Mesothelial cell of epicardium (in vitro differentiated cells): ENCODE measurements at regions not wholly inside any gene's neighbourhood (a gene's known extent, or its start where the extent isn't known, plus 50 kb on each side); places are given as distances from the start of the nearest gene placed in this dataset.
"Not testable (repeated sequence)": the region's sequence is repeated elsewhere in the genome, so short reads cannot be mapped to it uniquely, and the experiment has no call there.

Experiments used
- DNase-seq, 2 experiments: peaks; one replicate each; pipeline ENCODE4 v3.0.0; 2021; ENCODE audit warnings: low spot score in 2 of 2; ENCODE audit not compliant: unreplicated experiment in 2 of 2
- H3K27ac Mint-ChIP-seq: 2 replicates; pipeline ENCODE4 v1.8.0; 2021; ENCODE audit warnings: mixed read lengths
- H3K27me3 Mint-ChIP-seq: 2 replicates; pipeline ENCODE4 v1.8.0; 2021; ENCODE audit warnings: low read depth, mixed read lengths
- H3K36me3 Mint-ChIP-seq: 2 replicates; pipeline ENCODE4 v1.8.0; 2021; ENCODE audit warnings: mixed read lengths
- H3K4me1 Mint-ChIP-seq: 2 replicates; pipeline ENCODE4 v1.8.0; 2021; ENCODE audit warnings: mixed read lengths
- H3K4me3 Mint-ChIP-seq: 2 replicates; pipeline ENCODE4 v1.8.0; 2021; ENCODE audit warnings: mild to moderate bottlenecking, moderate library complexity, mixed read lengths
- H3K9me3 Mint-ChIP-seq: 2 replicates; pipeline ENCODE4 v1.8.0; 2021; ENCODE audit warnings: mixed read lengths

DNA sequence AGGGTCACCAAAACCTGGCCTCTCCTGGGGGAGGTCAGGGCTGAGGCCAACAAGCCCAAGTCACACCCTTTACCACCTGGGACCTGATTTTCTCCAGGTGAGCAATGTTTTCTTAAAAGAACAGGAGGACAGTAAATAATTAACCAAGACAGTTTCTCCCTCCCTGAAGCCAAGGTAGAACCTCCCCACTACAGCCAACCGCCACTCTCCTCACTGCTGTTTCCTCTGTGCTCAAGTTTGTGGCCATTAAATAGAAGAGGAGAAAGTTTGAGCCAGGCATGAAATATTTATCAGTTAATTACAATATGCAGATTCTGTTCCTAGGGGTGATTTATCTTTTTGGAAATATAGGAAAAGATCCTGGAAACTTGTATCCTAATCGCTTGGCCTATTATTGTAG is 150.6 kb upstream of the ANKRD20A1 start:
- not testable (repeated sequence) for H3K27me3 Mint-ChIP-seq, H3K36me3 Mint-ChIP-seq, H3K4me3 Mint-ChIP-seq, H3K9me3 Mint-ChIP-seq, DNase-seq, H3K27ac Mint-ChIP-seq, H3K4me1 Mint-ChIP-seq

DNA sequence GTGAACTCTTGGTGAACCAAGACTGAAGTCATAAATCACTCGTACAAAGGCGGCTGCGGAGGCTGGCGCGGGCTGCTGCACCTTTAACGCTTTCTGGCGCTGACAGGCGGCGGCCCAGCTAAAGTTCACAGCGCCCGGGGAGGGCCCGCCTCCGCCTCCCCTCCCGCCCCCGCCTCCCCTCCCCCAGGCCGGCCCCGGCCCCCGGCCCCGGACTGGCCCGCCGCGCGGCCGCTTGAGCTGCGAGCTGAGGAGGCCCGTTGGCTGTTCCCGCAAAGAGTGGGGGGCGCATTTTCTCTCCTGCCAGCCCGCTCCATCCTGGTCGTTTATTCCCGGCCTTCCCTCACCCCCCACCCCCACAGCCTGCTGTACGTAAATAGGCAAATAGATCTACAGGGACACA is 147.3 kb upstream of the ANKRD20A1 start:
- H3K36me3 Mint-ChIP-seq, H3K9me3 Mint-ChIP-seq, H3K4me1 Mint-ChIP-seq, H3K27ac Mint-ChIP-seq, H3K4me3 Mint-ChIP-seq, H3K27me3 Mint-ChIP-seq: not testable (repeated sequence)
- peak; percentile 8 to 36 for DNase-seq

DNA sequence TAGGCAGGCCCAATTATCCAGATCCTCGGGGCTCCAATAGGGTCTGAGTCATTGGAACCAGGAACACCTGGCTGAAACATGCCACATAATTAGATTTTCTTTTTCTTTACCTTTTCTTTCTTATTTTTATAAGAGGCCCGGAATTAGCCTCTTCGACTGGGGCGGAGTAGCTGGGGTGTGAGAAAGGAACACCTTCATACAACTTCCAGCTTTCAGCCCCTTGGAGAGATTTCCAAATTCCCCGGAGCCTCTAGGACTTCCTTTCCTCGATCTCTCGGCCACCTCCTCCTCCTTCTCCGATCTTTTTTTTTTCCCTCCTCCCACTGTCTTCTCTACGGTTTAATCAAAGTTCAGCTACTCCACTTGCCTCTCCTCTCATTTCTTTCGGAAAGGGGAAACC is 146.8 kb upstream of the ANKRD20A1 start:
- not testable (repeated sequence) for H3K27me3 Mint-ChIP-seq, H3K9me3 Mint-ChIP-seq, H3K4me1 Mint-ChIP-seq, H3K36me3 Mint-ChIP-seq
- Mint-ChIP-seq H3K27ac (peak overlapping the region; percentile 96), H3K4me3 (peak overlapping the region; percentile 57)
- DNase-seq = peak; percentile 18 to 63

DNA sequence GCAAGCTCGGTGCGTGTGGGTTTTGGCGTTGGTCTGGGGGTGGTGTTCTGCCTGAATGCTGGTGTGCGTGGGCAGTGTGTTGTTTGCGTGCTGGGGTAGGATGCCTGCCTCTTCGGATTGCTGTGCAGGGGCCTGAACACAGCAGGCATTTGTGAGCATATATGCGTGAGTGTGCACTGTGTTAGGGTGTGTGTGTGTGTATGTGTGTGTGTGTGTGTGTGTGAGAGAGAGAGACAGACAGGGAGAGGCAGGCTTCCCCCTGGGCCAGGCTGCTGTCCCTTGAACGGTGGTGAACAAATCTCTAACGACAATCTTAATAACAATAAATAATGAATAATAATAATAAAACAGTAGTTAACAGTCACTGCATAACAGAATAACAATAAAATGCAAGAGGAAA is 145.8 kb upstream of the ANKRD20A1 start:
- not testable (repeated sequence) for H3K27me3 Mint-ChIP-seq, H3K4me1 Mint-ChIP-seq, DNase-seq, H3K36me3 Mint-ChIP-seq, H3K9me3 Mint-ChIP-seq
- H3K4me3 Mint-ChIP-seq = peak overlapping the region; percentile 24
- peak overlapping the region; percentile 88 for H3K27ac Mint-ChIP-seq

DNA sequence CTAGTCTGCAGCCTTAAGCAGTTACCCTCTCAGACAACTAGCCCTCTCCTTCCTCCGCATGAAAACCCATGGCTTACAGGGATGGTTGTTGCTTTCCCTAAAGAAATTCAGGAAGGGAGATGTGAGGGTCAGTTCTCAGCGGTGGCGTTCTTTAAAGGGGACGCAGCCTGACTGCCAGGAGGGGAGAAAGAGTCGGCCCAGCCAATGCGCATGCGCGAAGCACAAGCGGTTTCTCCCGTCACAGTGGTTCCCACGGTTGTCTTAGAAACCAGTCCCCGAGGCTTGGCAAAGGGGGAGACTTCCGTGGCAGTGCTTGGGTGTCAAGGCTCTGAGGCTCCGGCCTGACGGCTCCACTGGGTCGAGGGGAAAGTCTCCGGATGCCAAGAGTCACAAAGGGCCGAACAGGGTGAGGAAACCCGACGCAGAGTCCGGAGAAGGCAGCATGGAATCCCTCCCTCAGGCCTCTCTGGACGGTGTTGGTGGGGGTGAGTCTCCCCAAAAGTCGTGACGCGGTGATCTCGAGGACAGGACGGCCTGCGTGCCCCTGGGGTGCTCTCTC is 140.8 kb upstream of the ANKRD20A1 start:
- H3K9me3 Mint-ChIP-seq, DNase-seq, H3K27ac Mint-ChIP-seq, H3K36me3 Mint-ChIP-seq, H3K27me3 Mint-ChIP-seq, H3K4me1 Mint-ChIP-seq, H3K4me3 Mint-ChIP-seq: not testable (repeated sequence)

DNA sequence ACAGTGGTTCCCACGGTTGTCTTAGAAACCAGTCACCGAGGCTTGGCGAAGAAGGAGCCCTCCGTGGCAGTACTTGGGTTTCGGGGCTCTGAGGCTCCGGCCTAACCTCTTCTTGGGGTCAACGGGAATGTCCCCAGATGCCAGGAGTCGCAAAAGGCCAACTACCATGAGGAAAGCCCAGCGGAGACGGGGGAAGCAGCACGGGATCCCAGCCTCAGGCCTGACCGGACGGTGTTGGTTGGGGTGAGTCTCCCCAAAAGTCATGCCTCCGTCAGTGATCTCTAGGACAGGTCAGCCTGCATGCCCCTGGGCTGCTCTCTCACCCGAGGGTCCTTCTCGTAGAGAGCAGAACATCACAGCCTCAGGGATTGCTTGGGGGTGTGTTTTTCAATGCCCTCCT is 138.2 kb upstream of the ANKRD20A1 start:
- H3K27me3 Mint-ChIP-seq, DNase-seq: not testable (repeated sequence)

DNA sequence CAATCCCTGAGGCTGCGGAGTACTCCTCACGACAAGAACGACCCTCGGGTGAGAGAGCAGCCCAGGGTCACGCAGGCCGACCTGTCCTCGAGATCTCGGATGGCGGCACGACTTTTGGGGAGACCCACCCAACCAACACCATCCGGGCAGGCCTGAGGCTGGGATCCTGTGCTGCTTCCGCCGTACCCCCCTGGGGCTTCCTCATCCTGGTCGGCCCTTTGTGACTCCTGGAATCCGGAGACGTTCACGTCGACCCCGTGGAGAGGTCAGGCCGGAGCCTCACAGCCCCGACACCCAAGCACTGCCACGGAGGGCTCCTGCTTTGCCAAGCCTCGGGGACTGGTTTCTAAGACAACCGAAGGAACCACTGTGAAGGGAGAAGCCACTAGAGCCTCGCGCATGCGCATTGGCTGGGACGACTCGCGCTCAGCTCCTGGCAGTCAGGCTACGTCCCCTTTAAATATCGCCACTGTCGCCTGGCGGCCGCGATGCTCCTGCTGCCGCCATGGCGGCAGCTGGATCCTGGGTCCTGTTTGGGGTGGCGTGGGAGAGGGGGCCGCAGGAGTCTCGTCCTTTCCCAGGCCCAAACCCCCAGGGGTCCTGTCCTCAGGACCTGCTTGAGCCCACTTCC is 136.2 kb upstream of the ANKRD20A1 start:
- not testable (repeated sequence) for H3K27me3 Mint-ChIP-seq, H3K4me3 Mint-ChIP-seq, DNase-seq, H3K9me3 Mint-ChIP-seq, H3K36me3 Mint-ChIP-seq, H3K27ac Mint-ChIP-seq, H3K4me1 Mint-ChIP-seq

More for the DNA sequence above, 138.2 kb upstream of the ANKRD20A1 start:
- not testable (repeated sequence) for H3K36me3 Mint-ChIP-seq, H3K4me1 Mint-ChIP-seq, H3K27ac Mint-ChIP-seq, H3K4me3 Mint-ChIP-seq, H3K9me3 Mint-ChIP-seq

DNA sequence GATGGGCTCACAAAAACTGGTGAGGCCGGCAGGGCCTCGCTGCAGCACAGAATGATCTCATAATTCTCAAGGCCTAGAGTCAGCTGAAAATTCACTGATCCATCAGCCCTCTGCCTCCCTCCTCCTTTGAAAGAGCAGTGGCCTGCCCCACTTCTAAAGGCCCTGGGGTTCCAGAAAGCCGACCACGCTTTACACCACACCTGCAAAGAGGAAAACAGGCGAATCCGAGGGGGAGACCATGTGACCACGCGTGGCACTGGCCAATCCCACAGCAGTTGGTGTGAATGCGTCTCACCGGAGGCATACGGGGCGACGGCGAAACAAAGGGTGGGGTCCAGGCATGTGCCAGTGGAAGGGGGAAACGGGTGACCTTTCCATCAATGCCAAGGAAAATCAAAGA is 135.5 kb upstream of the ANKRD20A1 start:
- not testable (repeated sequence) for H3K9me3 Mint-ChIP-seq, H3K4me1 Mint-ChIP-seq, H3K36me3 Mint-ChIP-seq, H3K27me3 Mint-ChIP-seq
- Mint-ChIP-seq H3K4me3 (peak overlapping the region; percentile 72), H3K27ac (peak overlapping the region; percentile 89)
- DNase-seq = peak in 1 of 2 experiments; percentile 41

DNA sequence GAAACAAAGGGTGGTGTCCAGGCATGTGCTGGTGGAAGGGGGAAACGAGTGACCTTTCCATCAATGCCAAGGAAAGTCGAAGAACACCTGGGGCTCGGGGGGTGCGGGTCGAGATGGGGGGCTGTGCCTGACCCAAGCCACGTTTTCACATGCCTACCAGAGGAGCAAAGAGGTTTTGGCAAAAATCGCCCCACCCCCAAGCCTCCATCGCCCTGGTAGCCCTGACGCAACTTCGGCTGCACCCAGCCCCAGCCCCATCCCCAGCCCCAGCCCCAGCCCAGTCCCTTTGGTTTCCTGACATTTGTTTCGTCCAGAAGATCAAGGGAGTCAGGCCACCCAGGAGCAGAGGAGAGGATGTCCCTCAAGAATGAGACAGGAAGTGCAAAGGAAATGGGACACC is 133.8 kb upstream of the ANKRD20A1 start:
- DNase-seq = peak in 1 of 2 experiments; percentile 37
- H3K27ac Mint-ChIP-seq, H3K36me3 Mint-ChIP-seq, H3K4me1 Mint-ChIP-seq, H3K4me3 Mint-ChIP-seq, H3K27me3 Mint-ChIP-seq, H3K9me3 Mint-ChIP-seq: not testable (repeated sequence)

DNA sequence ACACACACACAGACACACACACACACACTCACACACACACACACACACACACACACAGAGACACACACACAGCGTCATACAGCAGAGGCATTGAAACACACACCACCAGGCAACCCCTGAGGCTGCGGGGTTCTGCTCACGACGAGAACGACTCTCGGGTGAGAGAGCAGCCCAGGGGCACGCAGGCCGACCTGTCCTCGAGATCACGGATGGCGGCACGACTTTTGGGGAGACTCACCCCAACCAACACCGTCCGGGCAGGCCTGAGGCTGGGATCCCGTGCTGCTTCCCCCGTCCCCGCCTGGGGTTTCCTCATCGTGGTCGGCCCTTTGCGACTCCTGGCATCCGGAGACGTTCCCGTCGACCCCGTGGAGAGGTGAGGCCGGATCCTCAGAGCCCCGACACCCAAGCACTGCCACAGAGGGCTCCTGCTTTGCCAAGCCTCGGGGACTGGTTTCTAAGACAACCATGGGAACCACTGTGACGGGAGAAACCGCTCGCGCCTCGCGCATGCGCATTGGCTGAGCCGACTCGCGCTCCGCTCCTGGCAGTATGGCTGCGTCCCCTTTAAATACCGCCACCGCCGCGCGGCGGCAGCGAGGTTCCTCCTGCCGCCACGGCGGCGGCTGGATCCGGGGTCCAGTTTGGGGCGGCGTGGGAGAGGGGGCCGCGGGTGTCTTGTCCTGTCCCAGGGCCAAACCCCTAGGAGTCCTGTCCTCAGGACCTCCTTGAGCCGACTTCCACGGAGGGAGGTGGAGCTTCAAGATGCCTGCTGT is 132.3 kb upstream of the ANKRD20A1 start:
- not testable (repeated sequence) for H3K9me3 Mint-ChIP-seq, H3K27me3 Mint-ChIP-seq, H3K4me3 Mint-ChIP-seq, H3K4me1 Mint-ChIP-seq, H3K27ac Mint-ChIP-seq, H3K36me3 Mint-ChIP-seq
- peak in 1 of 2 experiments; percentile 37 for DNase-seq

DNA sequence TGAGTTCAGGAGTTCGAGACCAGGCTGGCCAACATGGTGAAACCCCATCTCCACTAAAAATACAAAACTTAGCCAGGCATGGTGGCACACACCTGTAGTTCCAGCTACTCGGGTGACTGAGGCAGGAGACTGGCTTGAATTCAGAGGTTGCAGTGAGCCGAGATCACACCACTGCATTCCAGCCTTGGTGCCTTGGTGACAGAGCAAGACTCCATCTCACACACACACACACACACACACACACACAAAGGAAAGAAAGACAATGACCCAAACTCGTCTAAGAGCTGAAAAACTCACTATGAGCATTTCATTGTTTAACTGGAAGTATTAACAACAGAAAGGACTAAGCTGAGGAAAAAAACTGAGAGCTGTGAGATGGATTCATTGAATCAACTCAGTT is 95.6 kb upstream of the ANKRD20A1 start:
- not testable (repeated sequence) for H3K4me3 Mint-ChIP-seq, H3K4me1 Mint-ChIP-seq, H3K27me3 Mint-ChIP-seq, H3K27ac Mint-ChIP-seq, H3K36me3 Mint-ChIP-seq, H3K9me3 Mint-ChIP-seq, DNase-seq

DNA sequence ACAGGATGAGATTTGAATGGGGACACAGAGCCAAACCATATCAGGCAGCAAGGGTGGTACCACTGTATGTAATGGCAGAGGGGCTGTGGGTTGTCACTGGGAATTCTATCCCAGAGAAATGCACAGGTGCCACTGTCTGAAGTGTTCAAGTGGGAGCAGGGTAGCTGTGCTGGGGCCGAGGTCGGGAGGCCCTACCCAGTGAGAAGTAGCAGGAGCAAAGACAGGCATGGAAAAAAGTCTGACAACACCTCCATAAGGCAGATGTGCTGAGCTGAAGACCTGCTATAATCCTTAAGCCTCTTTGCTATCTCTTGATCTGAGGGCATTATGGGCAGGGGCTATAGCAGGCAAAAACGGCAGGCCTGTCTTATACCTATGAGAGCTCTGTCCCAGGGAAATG is 86.9 kb upstream of the ANKRD20A1 start:
- H3K4me1 Mint-ChIP-seq, H3K4me3 Mint-ChIP-seq, H3K9me3 Mint-ChIP-seq, H3K36me3 Mint-ChIP-seq, H3K27ac Mint-ChIP-seq, DNase-seq, H3K27me3 Mint-ChIP-seq: not testable (repeated sequence)

DNA sequence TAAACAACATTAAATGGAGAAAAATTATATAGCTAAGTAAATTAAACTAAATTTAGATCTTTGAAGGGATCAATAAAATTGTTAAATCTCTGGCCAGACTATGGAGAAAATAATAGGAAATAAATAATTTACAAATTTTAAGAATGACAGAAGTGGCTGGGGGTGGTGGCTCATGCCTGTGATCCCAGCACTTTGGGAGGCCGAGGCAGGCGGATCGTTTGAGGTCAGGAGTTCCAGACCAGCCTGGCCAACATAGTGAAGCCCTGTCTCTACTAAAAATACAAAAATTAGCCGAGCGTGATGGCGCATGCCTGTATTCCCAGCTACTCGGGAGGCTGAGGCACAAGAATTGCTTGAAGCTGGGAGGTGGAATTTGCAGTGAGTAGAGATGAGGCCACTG is 58.6 kb upstream of the ANKRD20A1 start:
- DNase-seq = peak in 1 of 2 experiments; percentile 34
- H3K4me3 Mint-ChIP-seq, H3K36me3 Mint-ChIP-seq, H3K9me3 Mint-ChIP-seq, H3K27me3 Mint-ChIP-seq, H3K27ac Mint-ChIP-seq, H3K4me1 Mint-ChIP-seq: not testable (repeated sequence)
